GM19463 (cell line): ENCODE measurements at regions not wholly inside any gene's neighbourhood (a gene's known extent, or its start where the extent isn't known, plus 50 kb on each side); places are given as distances from the start of the nearest gene placed in this dataset.

Source experiments
- ATAC-seq: cut with Tn5 transposase; IDR thresholded peaks from one replicate; pipeline ENCODE4 v1.9.1; 2021; ENCODE audit warnings: mild to moderate bottlenecking, moderate library complexity; ENCODE audit not compliant: unreplicated experiment

DNA sequence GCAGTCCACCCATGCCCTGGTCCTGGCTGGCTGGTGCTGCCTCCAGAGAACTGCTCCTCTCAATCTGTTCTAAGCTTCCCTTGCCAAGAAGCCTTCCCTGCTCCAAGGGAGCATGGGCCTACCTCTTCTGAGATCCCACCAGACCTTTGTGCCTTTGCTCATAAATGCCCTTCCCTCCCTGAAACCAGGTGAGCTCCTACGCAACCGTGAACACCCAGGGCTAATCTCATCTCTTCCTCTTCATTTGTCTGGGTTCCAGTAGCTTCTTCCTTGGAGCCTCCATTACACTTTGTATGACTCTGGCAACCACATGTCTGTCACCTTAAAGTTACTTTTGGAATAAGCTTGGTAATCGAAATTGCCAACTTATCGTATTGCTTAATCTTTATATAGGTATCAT, 270.6 kb downstream of the PBX3 start:
- ATAC-seq = no peak

DNA sequence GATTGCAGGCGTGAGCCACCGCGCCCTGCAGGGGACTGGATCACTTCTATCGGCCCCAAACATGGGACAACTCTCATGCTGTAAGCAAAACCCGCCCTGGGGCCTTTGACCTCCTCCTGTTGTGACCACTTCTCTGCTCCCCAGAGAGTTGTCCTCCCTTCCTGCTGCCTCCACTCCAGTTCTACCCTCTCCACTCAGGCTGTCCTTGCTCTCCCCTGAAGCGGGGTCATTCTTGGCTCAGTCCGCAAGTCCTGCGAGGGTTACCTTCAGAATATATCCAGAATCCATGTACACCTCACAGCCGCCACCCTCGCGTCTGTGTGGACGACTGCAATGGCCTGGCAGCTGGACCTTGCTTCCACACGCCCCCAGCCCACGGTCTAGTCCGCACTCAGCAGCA, 273.7 kb downstream of the PBX3 start:
- no peak for ATAC-seq

DNA sequence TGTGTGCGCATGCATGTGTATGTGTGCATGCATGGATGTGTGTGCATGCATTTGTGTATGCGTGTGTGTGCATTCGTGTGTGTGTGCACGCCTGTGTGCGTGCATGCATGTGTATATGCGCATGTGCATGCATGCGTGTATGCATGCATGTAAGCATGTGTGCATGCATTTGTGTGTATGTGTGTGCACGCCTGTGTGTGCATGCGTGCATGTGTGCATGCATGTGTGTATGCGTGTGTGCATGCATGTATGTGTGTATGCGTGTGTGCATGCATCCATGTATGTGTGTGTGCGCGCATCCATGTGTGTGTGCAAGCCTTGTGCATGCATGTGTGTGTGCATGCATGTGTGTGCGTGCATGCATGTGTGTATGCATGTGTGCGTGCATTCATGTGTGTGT, 276.8 kb downstream of the PBX3 start:
- ATAC-seq = no peak

DNA sequence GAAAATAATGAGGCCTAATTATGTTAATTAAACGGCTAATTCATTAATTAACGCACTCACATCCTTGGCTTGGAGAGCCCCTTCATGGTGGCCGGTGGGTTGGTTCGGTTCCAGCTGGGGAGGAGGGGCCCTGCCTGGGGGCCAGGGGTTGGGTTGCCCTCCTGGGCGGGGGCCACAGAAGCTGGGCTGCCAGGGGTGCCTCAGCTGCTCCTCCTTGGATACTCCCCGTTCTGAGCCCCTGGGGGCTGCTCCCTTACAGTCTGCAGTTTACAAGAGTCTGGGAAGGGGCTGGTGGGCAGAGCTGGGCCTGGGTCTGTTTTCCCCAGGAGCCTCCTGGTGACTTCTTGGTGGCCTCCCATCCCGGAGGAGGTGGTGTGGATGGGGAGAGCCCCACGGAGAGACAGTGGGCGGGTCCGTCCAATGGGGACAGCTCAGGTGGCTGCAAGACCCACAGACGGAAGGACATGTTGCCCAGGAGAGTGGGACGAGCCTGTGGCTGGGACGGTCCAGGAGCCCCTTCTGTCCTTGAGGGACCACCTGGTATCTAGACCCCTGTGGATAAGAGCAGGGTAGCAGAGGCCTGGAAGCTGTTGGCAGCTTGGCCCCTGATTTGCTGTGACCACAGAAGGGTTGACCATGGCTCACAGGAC, 277.5 kb downstream of the PBX3 start:
- no peak for ATAC-seq

DNA sequence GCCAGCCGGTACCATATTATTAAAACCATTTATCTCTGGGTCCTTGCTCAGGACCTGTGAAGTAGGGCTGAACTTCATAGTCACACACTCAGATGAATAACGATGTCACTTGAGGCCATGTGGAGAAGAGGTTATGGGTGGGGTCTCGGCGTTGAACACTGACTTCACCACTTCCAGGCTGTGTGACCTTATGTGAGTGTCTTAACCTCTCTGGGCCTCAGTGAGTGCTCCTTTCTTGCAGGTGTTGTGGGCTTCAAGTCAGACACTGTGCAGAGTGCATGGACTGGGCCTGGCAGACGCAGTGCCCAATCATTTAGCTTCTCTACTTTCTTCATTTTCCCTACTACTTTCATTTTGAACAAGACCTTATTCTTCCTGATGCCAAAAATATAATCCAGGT, 278.8 kb downstream of the PBX3 start:
- ATAC-seq = no peak

DNA sequence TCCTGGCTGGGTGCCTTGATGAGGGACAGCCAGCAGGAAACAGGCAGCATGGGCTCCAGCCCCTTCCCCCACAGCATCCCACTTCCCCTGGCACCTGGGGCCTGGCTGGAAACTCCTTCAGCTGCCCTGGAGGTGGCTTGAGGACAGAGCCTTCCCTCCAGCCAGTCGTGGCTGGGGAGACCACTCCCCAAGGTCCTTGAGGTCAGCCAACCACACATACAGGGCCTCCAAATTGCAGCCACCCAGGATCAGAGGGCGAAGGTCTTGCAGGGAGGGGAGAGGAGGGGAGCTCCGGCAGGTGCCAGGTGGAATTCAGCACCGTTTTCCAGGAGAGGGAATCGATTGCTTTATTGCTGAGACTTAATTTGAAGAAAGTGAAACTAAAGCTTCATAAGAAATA, 280.4 kb downstream of the PBX3 start:
- ATAC-seq = no peak

DNA sequence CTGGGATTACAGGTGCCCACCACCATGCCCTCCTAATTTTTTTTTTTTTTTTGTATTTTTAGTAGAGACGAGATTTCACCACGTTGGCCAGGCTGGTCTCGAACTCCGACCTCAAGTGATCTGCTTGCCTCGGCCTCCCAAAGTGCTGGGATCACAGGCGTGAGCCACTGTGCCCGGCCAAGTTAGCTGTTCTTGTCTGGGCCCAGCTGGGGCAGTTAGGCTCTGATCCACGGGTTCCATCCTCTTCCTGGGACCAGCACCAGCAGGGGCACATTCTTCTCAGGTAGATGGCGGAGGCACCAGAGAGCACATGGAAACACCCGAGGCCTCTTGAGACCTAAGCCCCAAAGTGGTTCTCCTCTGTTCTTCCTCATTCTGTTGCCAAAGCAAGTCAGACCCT, 281.6 kb downstream of the PBX3 start:
- ATAC-seq = no peak

DNA sequence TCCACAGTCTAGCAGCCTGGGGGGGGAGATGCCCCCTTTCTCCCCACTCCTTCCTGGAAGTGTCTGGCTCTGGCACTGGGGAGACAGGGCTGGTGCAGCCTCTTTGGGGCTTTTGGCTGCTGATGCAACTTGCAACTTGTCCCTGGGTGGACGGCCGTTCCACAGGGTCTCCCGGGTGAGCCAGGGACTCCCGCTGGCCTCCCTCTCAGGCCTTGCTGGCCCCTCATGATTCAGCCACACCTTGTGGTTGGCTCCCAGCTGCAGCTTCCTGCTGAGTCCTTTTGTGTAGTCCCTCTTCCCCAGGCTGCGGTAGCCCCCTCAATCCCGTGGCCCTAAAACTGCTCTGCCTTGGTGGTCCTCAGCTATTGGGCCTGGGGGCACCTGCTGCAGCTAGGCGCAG, 283.5 kb downstream of the PBX3 start:
- ATAC-seq = no peak

DNA sequence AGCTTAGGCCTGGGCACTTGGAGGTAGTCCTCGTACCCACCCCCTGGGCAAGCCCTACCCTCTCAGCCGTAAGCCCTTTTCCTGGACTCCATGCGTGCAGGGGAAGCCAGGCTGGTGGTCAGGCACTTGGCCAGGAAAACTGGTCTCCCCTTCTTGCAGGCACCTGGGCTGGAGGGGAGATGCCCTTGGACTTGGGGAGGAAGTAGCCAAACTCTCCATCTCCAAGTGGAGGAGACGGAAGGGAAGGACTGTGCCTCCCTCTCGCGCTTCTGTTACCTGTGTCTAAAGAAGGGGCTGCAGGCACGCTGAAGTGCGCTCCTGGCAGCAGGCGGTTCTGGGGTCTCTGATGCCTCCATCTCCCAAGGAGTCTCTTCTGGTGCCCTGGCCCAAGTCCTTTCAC, 283.9 kb downstream of the PBX3 start:
- ATAC-seq = no peak

DNA sequence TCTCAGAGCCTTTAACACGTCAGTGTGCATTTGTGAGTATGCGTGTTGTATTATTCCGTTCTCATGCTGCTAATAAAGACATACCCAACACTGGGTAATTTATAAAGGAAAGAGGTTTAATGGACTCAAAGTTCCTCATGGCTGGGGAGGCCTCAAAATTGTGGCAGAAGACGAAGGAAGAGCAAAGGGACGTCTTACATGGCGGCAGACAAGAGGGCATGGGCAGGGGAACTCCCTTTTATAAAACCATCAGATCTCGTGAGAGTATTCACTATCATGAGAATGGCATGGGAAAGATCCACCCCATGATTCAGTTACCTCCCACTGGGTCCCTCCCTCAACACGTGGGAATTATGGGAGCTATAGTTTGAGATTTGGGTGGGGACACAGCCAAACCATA, 285.0 kb downstream of the PBX3 start:
- no peak for ATAC-seq

DNA sequence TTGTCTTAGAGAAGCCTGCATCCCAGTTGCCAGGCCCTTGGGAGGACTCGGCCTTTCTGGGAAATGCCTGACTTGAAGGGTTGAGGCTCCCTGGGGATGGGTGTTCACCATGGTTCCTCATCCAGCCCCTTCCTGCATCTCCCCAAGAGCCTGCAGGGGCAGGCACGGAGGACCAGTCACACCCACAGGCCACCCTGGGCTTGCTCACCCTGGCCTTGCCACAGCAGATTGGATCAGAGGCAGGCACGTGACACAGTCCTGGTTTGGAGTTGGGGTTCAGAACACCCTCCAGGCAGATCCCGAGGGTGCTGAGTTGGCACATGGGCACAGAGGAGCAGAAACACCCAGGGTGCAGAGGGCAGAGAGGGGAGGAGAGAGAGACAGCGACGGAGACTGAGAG, 286.1 kb downstream of the PBX3 start:
- ATAC-seq = no peak

DNA sequence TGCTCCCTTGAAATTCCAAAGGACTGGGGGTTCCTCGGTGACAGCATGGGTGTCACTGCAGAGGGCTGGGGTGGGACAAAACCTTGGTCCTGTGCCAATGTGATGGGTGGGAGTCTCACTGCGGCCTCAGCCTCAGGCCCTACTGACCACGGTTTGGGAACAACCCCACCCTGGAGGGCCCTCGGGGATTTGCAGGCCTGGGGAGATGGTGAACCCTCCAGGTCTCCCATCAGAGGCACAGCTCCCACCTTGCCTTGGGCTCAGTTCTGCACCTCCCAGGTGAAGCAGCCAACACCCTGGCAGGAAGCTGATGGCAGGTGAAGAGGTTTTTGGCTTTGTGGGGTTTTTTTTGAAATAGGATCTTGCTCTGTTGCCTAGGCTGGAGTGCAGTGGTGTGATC, 286.8 kb downstream of the PBX3 start:
- ATAC-seq = no peak

DNA sequence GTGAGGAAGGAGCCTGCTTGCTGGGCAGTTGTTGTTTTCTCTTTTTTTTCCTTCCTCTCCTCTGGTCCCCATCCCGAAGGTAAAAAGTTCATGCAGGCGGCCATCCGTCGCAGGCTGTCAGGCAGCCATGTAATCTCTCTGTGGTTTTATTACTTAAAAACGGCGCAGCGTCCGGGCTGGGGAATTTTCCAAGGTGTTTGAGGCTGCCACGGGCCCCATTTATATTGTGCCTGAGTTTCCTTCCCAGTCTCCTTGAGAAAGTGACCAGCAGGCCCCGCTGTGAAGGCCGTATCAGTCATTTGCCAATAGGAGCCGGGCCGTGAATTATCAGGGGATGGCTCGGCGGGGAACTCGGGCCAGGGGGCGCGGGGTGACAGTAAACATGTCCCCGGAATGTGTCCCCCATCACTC, 289.7 kb downstream of the PBX3 start:
- ATAC-seq = no peak

DNA sequence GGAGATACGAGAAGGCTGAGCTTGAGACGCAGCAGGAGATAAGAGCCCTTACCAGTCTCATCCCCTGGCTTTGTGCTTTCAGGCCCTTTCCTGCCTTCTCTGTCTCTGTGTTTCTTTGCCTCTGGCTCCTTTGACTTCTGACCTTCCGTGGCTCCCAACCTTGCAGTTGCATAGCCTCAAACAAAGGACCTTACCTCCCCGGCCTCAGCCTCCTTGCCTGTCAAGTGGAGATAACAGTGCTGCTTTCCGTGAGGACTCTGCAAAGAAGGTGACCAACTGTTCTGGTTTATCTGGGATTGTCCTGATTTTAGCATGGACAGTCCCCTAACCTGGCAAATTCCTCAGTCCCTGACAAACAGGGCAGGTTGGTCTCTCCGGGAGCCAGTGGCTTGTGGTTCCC, 287.8 kb upstream of the MVB12B start:
- no peak for ATAC-seq

DNA sequence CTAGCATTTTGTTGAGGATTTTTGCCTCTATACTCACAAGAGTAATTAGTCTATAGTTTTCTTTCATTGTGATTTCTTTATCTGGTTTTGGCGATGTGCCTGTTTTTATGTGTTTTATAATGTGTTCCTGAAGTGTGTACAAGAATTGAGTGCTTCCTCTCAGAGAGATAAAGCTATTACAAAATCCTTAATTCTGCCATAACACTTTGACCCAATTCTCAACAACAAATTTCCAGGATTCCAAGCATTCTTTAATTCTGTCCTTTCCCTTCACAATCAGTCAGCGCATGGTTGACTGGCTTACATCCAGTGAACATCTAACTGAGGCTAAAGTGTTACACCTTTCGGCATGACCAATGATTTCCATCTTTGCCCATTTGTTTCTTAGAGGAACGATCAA, 282.9 kb upstream of the MVB12B start:
- no peak for ATAC-seq

DNA sequence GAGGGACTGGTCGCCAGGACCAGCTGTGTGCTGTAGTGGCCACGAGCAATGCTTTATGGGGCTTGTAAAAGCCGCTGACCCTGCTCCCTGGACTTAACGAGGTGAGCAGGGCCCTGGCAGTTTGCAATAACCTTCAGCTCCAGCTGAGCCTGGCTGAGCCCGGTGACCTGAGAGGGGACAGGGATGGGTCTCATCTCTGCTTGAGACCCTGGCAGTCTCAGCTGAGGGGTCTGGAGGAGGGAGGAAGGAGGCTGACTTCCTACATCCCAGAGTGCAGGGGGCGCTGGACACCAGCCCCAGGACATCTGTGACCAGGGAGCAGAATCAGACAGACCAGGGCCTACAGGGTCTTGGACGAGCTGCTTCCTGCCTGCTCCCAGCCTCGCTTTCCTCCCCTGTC, 277.5 kb upstream of the MVB12B start:
- ATAC-seq = no peak

DNA sequence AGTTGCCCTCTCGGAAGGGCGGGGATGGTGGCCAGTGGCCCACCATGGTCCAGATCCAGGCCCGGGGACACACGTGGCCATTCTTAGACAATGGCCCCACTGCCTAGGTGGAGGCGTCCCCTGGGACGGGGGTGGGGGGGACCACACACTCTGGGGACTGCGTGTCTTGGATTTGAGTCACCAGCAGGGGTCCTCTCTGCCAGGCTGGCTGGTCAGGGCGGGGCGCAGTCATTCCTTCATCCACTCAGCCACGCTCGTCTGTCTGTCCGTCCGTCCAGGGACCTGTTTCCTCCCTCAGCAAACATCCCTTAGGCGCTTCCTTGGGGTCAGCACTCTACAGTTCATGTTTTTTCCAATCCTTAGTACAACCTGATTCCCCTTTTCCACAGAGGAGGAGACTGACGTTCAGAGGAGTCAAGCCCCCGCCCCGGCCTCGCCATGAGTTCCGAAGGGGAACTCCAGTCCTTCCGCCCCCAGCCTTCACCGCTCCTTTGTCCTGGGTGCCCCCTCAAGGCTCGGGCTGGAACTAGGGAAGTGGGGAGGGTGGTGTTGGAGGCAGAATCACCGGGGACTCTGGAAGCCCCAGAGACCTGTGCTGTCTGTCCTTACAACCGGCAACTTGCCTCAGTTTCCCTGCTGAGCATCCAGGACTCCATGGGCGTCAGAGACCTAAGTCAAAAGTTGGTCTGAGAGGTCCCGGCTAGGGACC, 276.6 kb upstream of the MVB12B start:
- ATAC-seq = no peak

DNA sequence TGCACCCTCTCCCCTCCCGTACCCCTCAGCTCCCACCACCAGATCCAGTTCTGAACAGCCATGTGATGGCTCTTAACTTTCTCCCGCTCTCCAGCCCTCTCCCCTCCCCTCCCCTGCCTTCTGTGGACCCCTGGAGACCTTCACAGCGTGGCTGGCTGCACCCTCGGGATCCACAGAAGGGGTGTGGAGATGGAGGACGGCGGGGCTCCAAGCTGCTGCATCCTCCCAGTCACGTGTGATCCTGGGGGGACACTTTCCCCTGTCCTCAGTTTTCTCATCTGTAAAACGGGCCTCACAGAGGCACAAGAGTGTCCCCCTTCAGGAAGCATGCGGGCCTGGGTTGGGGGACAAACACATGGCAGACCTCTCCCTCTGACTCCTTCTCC, 276.0 kb upstream of the MVB12B start:
- no peak for ATAC-seq

DNA sequence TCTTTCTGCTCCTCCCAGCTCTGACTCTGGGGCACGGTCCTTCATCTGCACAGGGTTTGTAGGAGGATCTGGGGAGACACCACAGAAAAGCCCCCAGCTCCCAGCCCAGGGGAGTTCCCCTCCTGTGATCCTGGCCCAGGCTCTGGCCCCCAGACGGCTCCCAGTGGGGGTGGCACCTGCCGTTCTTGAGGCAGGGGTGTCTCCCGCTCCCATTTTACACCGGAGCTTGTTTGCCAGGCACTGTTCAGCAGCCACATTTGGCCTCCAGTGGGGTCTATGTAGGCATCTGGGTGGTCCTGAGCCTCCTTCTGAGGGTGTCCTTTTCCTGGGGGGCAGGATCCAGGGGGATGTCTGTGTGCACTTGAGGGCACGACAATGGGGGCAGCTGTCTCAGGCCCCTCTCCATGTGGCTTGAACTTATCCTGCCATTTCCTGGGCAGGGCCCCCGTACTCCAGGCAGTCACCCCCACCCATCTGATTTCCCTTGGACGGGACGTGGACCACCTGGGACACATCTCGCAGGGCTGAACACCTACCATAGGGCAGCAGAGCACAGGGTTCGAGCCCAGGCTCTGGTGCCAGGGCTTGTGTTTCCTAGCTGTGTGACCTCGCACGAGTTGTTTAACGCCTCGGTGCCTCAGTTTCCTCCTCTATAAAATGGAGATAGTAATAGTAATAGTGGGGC, 275.0 kb upstream of the MVB12B start:
- ATAC-seq = no peak

DNA sequence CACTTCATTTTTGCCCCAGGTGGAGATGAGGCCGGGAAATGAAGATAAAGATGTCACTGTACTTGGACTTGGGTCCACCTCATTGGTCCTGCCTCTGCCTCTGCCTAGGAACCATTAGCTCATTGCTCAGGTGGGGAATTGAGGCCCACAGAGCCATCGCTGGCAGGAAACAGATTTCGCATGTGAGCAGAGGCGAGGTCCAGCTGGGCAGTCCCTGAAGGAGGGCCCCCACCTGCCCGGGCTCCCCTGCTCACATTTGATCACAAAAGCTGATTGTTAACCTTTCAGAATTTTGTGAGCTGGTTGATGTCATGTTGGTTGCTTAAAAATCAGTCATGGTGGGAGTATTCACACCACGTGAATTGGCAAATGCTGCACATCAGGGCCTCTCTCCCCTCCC, 273.8 kb upstream of the MVB12B start:
- ATAC-seq = no peak

DNA sequence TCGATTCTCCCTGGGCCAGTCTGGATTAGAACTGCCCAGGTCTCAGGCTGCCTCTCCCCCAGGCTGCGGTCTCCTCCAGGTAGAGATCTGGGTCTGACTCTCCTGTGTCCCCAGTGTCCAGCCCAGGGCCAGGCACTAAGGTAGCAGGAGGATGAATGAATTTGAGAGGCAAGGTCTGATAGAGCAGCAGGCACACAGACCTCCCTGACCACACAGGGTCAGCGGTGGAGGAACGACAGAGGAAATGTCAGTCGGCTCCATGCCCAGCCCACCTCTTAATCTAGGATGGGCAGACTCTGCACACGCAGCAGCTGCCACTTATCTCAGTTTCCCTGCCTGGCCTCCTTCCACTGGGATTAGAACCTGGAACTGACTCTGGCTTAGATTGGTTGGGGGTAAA, 272.7 kb upstream of the MVB12B start:
- ATAC-seq = no peak

DNA sequence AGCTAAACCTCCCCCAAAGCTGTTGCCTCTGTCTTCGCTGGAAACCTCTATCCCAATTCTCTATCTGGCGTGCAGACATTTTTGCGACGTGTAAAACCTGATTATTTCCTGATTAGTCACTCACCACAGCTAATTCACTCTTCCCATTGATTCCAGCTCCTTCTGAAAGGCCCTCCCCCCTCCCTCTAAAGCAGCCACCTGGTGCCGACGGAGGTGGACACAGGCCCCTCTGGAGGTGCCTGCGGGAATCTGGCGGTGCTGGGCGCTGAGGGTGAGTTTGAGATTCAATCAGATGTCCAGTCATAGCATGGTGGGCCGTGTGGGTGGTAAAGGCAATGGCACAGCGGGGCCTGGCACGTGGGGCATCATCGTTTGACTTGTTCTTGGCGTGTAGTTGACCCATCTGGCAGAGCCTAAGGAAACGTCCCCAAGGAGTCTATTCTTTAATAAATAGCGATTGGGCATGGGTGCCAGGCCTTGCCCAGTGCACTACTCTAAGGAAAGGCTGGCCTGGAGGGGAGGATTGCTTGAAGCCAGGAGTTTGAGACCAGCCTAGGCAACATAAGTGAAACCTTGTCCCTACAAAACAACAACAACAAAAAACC, 271.1 kb upstream of the MVB12B start:
- ATAC-seq = no peak
